MCF 10A (cell line): ENCODE measurements at regions not wholly inside any gene's neighbourhood (a gene's known extent, or its start where the extent isn't known, plus 50 kb on each side); places are given as distances from the start of the nearest gene placed in this dataset.

Source experiments
- BruUV-seq: library from RNA; stranded (reverse); fragments of 400-500 nt; replicated peaks from 2 replicates; lab custom pipeline; 2021; lab: Mats Ljungman, UMichigan
- CTCF ChIA-PET: fragments of 300-600 bp; sonication (Branson Sonifier 250); formaldehyde crosslinking; extraction: SDS; loops from one replicate; lab custom pipeline; 2021; ENCODE audit warnings: antibody characterized with exemption, inconsistent platforms; lab: Yijun Ruan, JAX
- POLR2A ChIA-PET: fragments of 300-600, 350-650 bp; sonication (Branson Sonifier 250); formaldehyde crosslinking; extraction: SDS; loops from one replicate; lab custom pipeline; 2020; ENCODE audit warnings: antibody characterized with exemption, inconsistent platforms; lab: Yijun Ruan, JAX
- DNase-seq: peaks from one replicate; pipeline ENCODE4 v3.0.0-alpha.2; 2018; ENCODE audit not compliant: unreplicated experiment
- H3K27ac Mint-ChIP-seq: one replicate; pipeline ENCODE4 v1.8.0; 2022; ENCODE audit warnings: mild to moderate bottlenecking, low read depth, mixed read lengths; ENCODE audit not compliant: unreplicated experiment
- H3K27me3 Mint-ChIP-seq: one replicate; pipeline ENCODE4 v1.8.0; 2022; ENCODE audit warnings: mixed read lengths; ENCODE audit not compliant: insufficient read depth, unreplicated experiment
- H3K36me3 Mint-ChIP-seq: one replicate; pipeline ENCODE4 v1.8.0; 2022; ENCODE audit warnings: mild to moderate bottlenecking, moderate library complexity, mixed read lengths; ENCODE audit not compliant: insufficient read depth, unreplicated experiment
- H3K4me1 Mint-ChIP-seq: one replicate; pipeline ENCODE4 v1.8.0; 2022; ENCODE audit warnings: mixed read lengths; ENCODE audit not compliant: insufficient read depth, unreplicated experiment
- H3K4me3 Mint-ChIP-seq: one replicate; pipeline ENCODE4 v1.8.0; 2022; ENCODE audit warnings: mild to moderate bottlenecking, moderate library complexity, mixed read lengths; ENCODE audit not compliant: unreplicated experiment
- H3K9me3 Mint-ChIP-seq: one replicate; pipeline ENCODE4 v1.8.0; 2022; ENCODE audit warnings: mixed read lengths; ENCODE audit not compliant: unreplicated experiment
- CTCF ChIP-seq: fragments of 200-600 bp; IDR thresholded peaks from one replicate; pipeline ENCODE4 v1.8.0; 2022; ENCODE audit warnings: antibody characterized with exemption, mild to moderate bottlenecking; ENCODE audit not compliant: unreplicated experiment
- intact Hi-C: fragments of 100-400 bp; cut with micrococcal nuclease; formaldehyde crosslinking; loops from 2 replicates; pipeline ENCODE4 v1.14.1; 2022

- Mint-ChIP-seq H3K27me3 (no peaks in the 10 kb centered on the region), H3K27ac (no peak overlapping the region), H3K9me3 (no peaks in the 10 kb centered on the region), H3K4me3 (no peak overlapping the region), H3K36me3 (peaks cover 4% of the 10 kb centered on the region), H3K4me1 (no peaks in the 10 kb centered on the region)
- POLR2A ChIA-PET, result no interaction called here
- no peak for DNase-seq
- TF ChIP-seq CTCF, result no peak
- intact Hi-C loops, result no loop called here
- no TSS peak for BruUV-seq
- CTCF ChIA-PET, result interaction anchor here (0.8 to 2.0 kb wide), 7 partner anchors 13 to 249 kb away, joined by 3 to 10 read pairs (median 5); partner anchors contain the start of gene FOXD2
These were observed 247.3 kb downstream of the FOXD2 start for GRCh38 chr1:47684964-47685762.

GRCh38 chr1:47685763-47686066, 247.9 kb downstream of the FOXD2 start:
- CTCF ChIA-PET, result interaction anchor here (1.5 to 2.0 kb wide), 4 partner anchors 13 to 250 kb away, joined by 3 to 10 read pairs (median 6); no protein-coding TSS in a partner anchor
- no TSS peak for BruUV-seq
- Mint-ChIP-seq H3K4me3 (no peak overlapping the region), H3K4me1 (no peaks in the 10 kb centered on the region), H3K9me3 (no peaks in the 10 kb centered on the region), H3K36me3 (peaks cover 4% of the 10 kb centered on the region), H3K27ac (no peak overlapping the region), H3K27me3 (no peaks in the 10 kb centered on the region)
- POLR2A ChIA-PET, result no interaction called here
- no peak for DNase-seq
- intact Hi-C loops, result no loop called here
- no peak for TF ChIP-seq CTCF

- Mint-ChIP-seq H3K36me3 (peaks cover 4% of the 10 kb centered on the region), H3K27ac (no peak overlapping the region), H3K9me3 (no peaks in the 10 kb centered on the region), H3K27me3 (no peaks in the 10 kb centered on the region), H3K4me1 (no peaks in the 10 kb centered on the region), H3K4me3 (no peak overlapping the region)
- POLR2A ChIA-PET, result no interaction called here
- CTCF ChIA-PET, result interaction anchor here (0.6 to 2.0 kb wide), 5 partner anchors 9 to 251 kb away, joined by 3 to 6 read pairs (median 3); no protein-coding TSS in a partner anchor
- no TSS peak for BruUV-seq
- no peak for DNase-seq
- no peak for TF ChIP-seq CTCF
- intact Hi-C loops, result no loop called here
These were observed 249.1 kb downstream of the FOXD2 start for GRCh38 chr1:47686731-47687630.
